ENCODE measurements at regions not wholly inside any gene's neighbourhood (a gene's known extent, or its start where the extent isn't known, plus 50 kb on each side); places are given as distances from the start of the nearest gene placed in this dataset.

DNA sequence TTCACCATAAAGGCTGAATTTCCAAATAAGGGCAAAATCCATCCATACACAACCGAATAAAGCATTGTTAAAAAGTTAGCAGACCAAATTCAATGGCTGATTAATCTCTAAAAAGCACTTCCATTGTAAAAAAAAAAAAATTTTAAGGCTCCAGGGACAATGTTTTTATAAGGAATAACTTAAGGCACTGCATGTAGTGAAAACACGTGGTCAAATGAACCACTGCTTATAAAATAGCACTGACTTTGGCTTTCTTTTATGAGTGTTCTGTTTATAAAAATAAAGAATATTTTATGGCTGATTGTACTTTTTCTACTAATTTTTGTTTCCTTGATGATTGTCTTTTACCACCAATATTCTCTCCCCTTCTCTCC, 409.3 kb upstream of the KCNH7 start:
- TF ChIP-seq, protein P1, sequence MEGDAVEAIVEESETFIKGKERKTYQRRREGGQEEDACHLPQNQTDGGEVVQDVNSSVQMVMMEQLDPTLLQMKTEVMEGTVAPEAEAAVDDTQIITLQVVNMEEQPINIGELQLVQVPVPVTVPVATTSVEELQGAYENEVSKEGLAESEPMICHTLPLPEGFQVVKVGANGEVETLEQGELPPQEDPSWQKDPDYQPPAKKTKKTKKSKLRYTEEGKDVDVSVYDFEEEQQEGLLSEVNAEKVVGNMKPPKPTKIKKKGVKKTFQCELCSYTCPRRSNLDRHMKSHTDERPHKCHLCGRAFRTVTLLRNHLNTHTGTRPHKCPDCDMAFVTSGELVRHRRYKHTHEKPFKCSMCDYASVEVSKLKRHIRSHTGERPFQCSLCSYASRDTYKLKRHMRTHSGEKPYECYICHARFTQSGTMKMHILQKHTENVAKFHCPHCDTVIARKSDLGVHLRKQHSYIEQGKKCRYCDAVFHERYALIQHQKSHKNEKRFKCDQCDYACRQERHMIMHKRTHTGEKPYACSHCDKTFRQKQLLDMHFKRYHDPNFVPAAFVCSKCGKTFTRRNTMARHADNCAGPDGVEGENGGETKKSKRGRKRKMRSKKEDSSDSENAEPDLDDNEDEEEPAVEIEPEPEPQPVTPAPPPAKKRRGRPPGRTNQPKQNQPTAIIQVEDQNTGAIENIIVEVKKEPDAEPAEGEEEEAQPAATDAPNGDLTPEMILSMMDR (IDR thresholded peaks at IDR 0.05; ENCODE audit: insufficient read depth, low read length, poor library complexity, severe bottlenecking): no peak
- no peak for TF ChIP-seq EZH2phosphoT487 (conservative IDR thresholded peaks at IDR 0.05; ENCODE audit: low read length)
- H3K36me3 ChIP-seq (ENCODE audit: low read length): no peaks in the 10 kb centered on the region
- no peaks in the 10 kb centered on the region; the same call in 1 of the 2 replicates for H3K9me2 ChIP-seq (replicated peaks; ENCODE audit: insufficient read depth, low read length)
- no peak overlapping the region for H3K4me3 ChIP-seq (ENCODE audit: insufficient read depth, low read length, poor library complexity, severe bottlenecking)
- no peaks in the 10 kb centered on the region for H4K20me1 ChIP-seq (ENCODE audit: low read depth, low read length)
- H2AFZ ChIP-seq (ENCODE audit: low read depth, low read length, severe bottlenecking): no peak overlapping the region
- H3F3A ChIP-seq (ENCODE audit: insufficient read depth): no peaks in the 10 kb centered on the region
- no peaks in the 10 kb centered on the region for H3K9me3 ChIP-seq (ENCODE audit: insufficient read depth, low read length)
- H3K27me3 ChIP-seq (ENCODE audit: low read length): no peaks in the 10 kb centered on the region
- H3K27ac ChIP-seq (ENCODE audit: low read depth, low read length): no peak overlapping the region
- H3K4me2 ChIP-seq (ENCODE audit: low read depth, low read length, poor library complexity, severe bottlenecking): no peak overlapping the region
- no peaks in the 10 kb centered on the region for H3K79me2 ChIP-seq (ENCODE audit: insufficient read depth, low read length)
- no peak overlapping the region for H3K9ac ChIP-seq (ENCODE audit: low read length)

DNA sequence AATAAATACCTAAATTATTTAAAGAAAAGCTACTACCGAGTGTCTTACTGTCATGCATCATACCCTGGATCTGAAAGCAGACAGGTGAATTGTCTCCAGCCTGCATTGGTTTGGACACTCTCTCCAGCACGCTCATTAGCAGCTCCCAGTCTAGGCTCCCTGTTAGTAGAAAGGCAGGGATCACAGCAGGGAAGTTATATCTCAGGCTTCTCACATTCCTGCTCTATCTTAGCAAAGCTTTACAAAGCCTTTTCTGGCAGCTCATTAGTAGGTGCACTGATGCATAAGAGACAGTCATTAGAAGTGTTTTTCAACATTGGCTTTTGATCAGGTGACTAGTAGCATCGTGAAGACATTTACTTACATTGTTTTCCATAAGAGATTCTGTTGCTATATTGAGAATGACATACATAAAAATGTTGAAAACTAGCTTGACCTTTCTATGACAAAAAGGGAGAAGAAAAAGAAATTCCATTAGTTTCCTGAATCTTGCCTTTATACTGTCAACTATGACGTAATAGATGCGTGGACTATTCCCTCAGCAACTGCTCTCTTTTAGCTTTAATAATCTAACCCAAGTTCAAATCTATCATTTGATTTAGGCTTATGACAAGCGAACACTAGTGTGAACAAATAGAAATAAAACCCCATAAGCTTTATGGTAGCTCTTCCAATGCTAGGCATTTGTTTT, 408.7 kb upstream of the KCNH7 start:
- no peaks in the 10 kb centered on the region for H4K20me1 ChIP-seq (ENCODE audit: low read depth, low read length)

DNA sequence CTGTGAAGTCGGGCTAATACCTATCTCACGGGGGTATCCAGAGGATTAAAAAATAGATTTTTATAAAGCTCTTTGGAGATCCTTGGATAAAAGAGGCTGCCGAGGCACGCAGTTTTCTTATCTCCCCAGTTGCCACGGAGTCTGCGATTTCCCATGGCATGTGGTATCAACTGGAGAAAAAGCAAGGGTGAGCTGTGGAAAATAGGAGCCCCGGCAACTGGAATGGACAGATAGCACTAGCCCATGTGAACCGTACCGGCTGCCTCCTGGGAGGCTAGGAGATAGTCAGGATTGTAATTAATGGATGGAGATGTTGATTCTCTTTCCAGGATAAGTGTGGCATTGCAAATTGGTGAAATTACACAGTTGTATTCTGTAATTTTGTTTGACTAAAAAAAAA, 407.6 kb upstream of the KCNH7 start:
- Histone ChIP-seq H3K9ac (ENCODE audit: low read length) (no peak overlapping the region), H3K36me3 (ENCODE audit: low read length) (no peaks in the 10 kb centered on the region), H3K27ac (ENCODE audit: low read depth, low read length) (no peak overlapping the region), H3K79me2 (ENCODE audit: insufficient read depth, low read length) (no peaks in the 10 kb centered on the region), H3K4me3 (ENCODE audit: insufficient read depth, low read length, poor library complexity, severe bottlenecking) (no peak overlapping the region), H3K9me3 (ENCODE audit: insufficient read depth, low read length) (no peaks in the 10 kb centered on the region), H2AFZ (ENCODE audit: low read depth, low read length, severe bottlenecking) (no peak overlapping the region), H4K20me1 (ENCODE audit: low read depth, low read length) (no peaks in the 10 kb centered on the region), H3F3A (ENCODE audit: insufficient read depth) (no peaks in the 10 kb centered on the region), H3K27me3 (ENCODE audit: low read length) (no peaks in the 10 kb centered on the region), H3K9me2 (replicated peaks; ENCODE audit: insufficient read depth, low read length) (no peaks in the 10 kb centered on the region; the same call in 1 of the 2 replicates), H3K4me2 (ENCODE audit: low read depth, low read length, poor library complexity, severe bottlenecking) (no peak overlapping the region)
- TF ChIP-seq, protein P1 (IDR thresholded peaks at IDR 0.05; ENCODE audit: insufficient read depth, low read length, poor library complexity, severe bottlenecking): no peak
- no peak for TF ChIP-seq EZH2phosphoT487 (conservative IDR thresholded peaks at IDR 0.05; ENCODE audit: low read length)

More for the DNA sequence above, 408.7 kb upstream of the KCNH7 start:
- no peaks in the 10 kb centered on the region for H3F3A ChIP-seq (ENCODE audit: insufficient read depth)
- no peaks in the 10 kb centered on the region for H3K36me3 ChIP-seq (ENCODE audit: low read length)
- no peaks in the 10 kb centered on the region for H3K79me2 ChIP-seq (ENCODE audit: insufficient read depth, low read length)
- H3K4me2 ChIP-seq (ENCODE audit: low read depth, low read length, poor library complexity, severe bottlenecking): no peak overlapping the region
- no peak overlapping the region for H3K27ac ChIP-seq (ENCODE audit: low read depth, low read length)
- no peaks in the 10 kb centered on the region for H3K9me3 ChIP-seq (ENCODE audit: insufficient read depth, low read length)
- TF ChIP-seq, protein P1 (IDR thresholded peaks at IDR 0.05; ENCODE audit: insufficient read depth, low read length, poor library complexity, severe bottlenecking): no peak
- TF ChIP-seq EZH2phosphoT487 (conservative IDR thresholded peaks at IDR 0.05; ENCODE audit: low read length): no peak
- H3K9me2 ChIP-seq (replicated peaks; ENCODE audit: insufficient read depth, low read length): no peaks in the 10 kb centered on the region; the same call in 1 of the 2 replicates
- H3K27me3 ChIP-seq (ENCODE audit: low read length): no peaks in the 10 kb centered on the region
- H3K4me3 ChIP-seq (ENCODE audit: insufficient read depth, low read length, poor library complexity, severe bottlenecking): no peak overlapping the region
- no peak overlapping the region for H3K9ac ChIP-seq (ENCODE audit: low read length)
- no peak overlapping the region for H2AFZ ChIP-seq (ENCODE audit: low read depth, low read length, severe bottlenecking)
